K562 (cell line): ENCODE measurements at regions not wholly inside any gene's neighbourhood (a gene's known extent, or its start where the extent isn't known, plus 50 kb on each side); places are given as distances from the start of the nearest gene placed in this dataset.

Source experiments
- ATAC-seq: fragments of 200-7000 bp; cut with Tn5 transposase; 3 replicates; pipeline ENCODE4 v1.9.1; 2020; ENCODE audit warnings: moderate library complexity
- BruUV-seq: library from RNA; stranded (reverse); fragments of 400-500 nt; replicated peaks from 2 replicates; lab custom pipeline; 2021; lab: Mats Ljungman, UMichigan
- CTCF ChIA-PET: fragments of 300-600 bp; formaldehyde crosslinking; extraction: SDS; loops from one replicate; lab custom pipeline; 2021; ENCODE audit warnings: low intra/inter-chr PET ratio; lab: Yijun Ruan, JAX
- POLR2A ChIA-PET: fragments of 300-600, 350-650 bp; sonication (Branson Sonifier 250); formaldehyde crosslinking; extraction: SDS; loops from one replicate; lab custom pipeline; 2021; ENCODE audit warnings: antibody characterized with exemption, inconsistent platforms; lab: Yijun Ruan, JAX
- DNase-seq, 4 experiments: peaks; one replicate each; pipeline versions ENCODE4 v3.0.0 to v3.0.0-alpha.2; 2011 to 2018; ENCODE audit warnings: low spot score in 3 of 4, mixed read lengths in 3 of 4; ENCODE audit errors: extremely low read depth in 1 of 4
- FAIRE-seq: peaks from 2 replicates; lab custom pipeline; 2011; peaks lifted over from hg19 to GRCh38; lab: Jason Lieb, UNC
- H2AFZ ChIP-seq: 2 replicates; pipeline ENCODE4 v1.6.0; 2011; ENCODE audit warnings: low read depth, low read length, control low read depth, inconsistent platforms
- H3K27ac ChIP-seq: fragments of 200-600 bp; 3 replicates; pipeline ENCODE4 v1.8.0; 2011; ENCODE audit warnings: low read depth, mild to moderate bottlenecking, control low read depth, inconsistent platforms, low read length, moderate library complexity, mixed read lengths; ENCODE audit errors: extremely low read depth
- H3K27me3 ChIP-seq, 2 experiments: fragments of 300-600 bp in 1 of 2; 2 replicates in 1 of 2; 3 replicates in 1 of 2; pipeline versions ENCODE4 v1.6.0 to v1.8.0; 2011; ENCODE audit warnings: inconsistent platforms in 2 of 2, low read length in 2 of 2, mild to moderate bottlenecking in 1 of 2, mixed read lengths in 1 of 2, moderate library complexity in 1 of 2; ENCODE audit not compliant: control insufficient read depth in 2 of 2, insufficient read depth in 2 of 2
- H3K36me3 ChIP-seq: fragments of 300-600 bp; 3 replicates; pipeline ENCODE4 v1.8.0; 2011; ENCODE audit warnings: mild to moderate bottlenecking, low read length, inconsistent platforms; ENCODE audit not compliant: control insufficient read depth, insufficient read depth
- H3K4me1 ChIP-seq, 2 experiments: fragments of 200-600 bp in 1 of 2; replicated peaks in 1 of 2; 2 replicates in 1 of 2; 3 replicates in 1 of 2; pipeline versions ENCODE4 v1.5.1 to v1.8.0; 2011; ENCODE audit warnings: inconsistent platforms in 2 of 2, low read length in 2 of 2, mild to moderate bottlenecking in 1 of 2, mixed read lengths in 1 of 2, moderate library complexity in 1 of 2; ENCODE audit not compliant: control insufficient read depth in 2 of 2, insufficient read depth in 2 of 2
- H3K4me2 ChIP-seq: 2 replicates; pipeline ENCODE4 v1.6.1; 2011; ENCODE audit warnings: low read length, control low read depth, inconsistent platforms, mixed read lengths; ENCODE audit not compliant: insufficient read depth
- H3K4me3 ChIP-seq: fragments of 200-600 bp; sonication (generic), shearing (Covaris generic); 2 replicates; pipeline ENCODE4 v1.5.1; 2016; ENCODE audit warnings: control low read depth, inconsistent platforms
- H3K79me2 ChIP-seq: fragments of 200-600 bp; 3 replicates; pipeline ENCODE4 v1.8.0; 2011; ENCODE audit warnings: low read length, inconsistent platforms; ENCODE audit not compliant: control insufficient read depth, insufficient read depth
- H3K9ac ChIP-seq, 2 experiments: 2 replicates each; pipeline versions ENCODE4 v1.6.0 to v1.6.1; 2011; ENCODE audit warnings: low read depth in 2 of 2, low read length in 2 of 2, control low read depth in 1 of 2, inconsistent platforms in 1 of 2, mild to moderate bottlenecking in 1 of 2, mixed read lengths in 1 of 2; ENCODE audit not compliant: insufficient read depth in 1 of 2
- H3K9me1 ChIP-seq: one replicate; pipeline ENCODE4 v1.6.0; 2011; ENCODE audit warnings: inconsistent platforms, mild to moderate bottlenecking, low read length, moderate library complexity; ENCODE audit not compliant: control insufficient read depth, insufficient read depth
- H3K9me3 ChIP-seq: replicated peaks from 2 replicates; pipeline ENCODE4 v1.5.1; 2011; ENCODE audit warnings: low read depth, low read length, inconsistent platforms; ENCODE audit not compliant: control insufficient read depth, insufficient read depth
- H4K20me1 ChIP-seq: replicated peaks from 2 replicates; pipeline ENCODE4 v1.6.1; 2011; ENCODE audit warnings: low read length, inconsistent platforms, mixed read lengths; ENCODE audit not compliant: control insufficient read depth, insufficient read depth
- ARID3A ChIP-seq: IDR thresholded peaks from 2 replicates; pipeline ENCODE4 v1.6.1; 2012; ENCODE audit warnings: low read depth, low read length, improper control_type of control experiment, borderline replicate concordance
- GABPB2 ChIP-seq: fragments of 250-450 bp; sonication (Bioruptor Pico); conservative IDR thresholded peaks from 2 replicates; pipeline ENCODE4 v1.5.1; 2021; ENCODE audit warnings: mild to moderate bottlenecking
- GATAD2B ChIP-seq: fragments of 450-650 bp; IDR thresholded peaks from 2 replicates; pipeline ENCODE4 v1.6.1; 2017; ENCODE audit warnings: mild to moderate bottlenecking, borderline replicate concordance
- KAT8 ChIP-seq: fragments of 450-650 bp; IDR thresholded peaks from 2 replicates; pipeline ENCODE4 v1.6.1; 2016; ENCODE audit warnings: low read depth, mild to moderate bottlenecking
- MYC ChIP-seq, 2 experiments: fragments of 250-450 bp in 1 of 2; sonication (Bioruptor Pico) in 1 of 2; IDR thresholded peaks; 2 replicates each; pipeline versions ENCODE4 v1.5.1 to v1.6.1; 2012 to 2021; ENCODE audit warnings: low read depth in 2 of 2, borderline replicate concordance in 1 of 2, improper control_type of control experiment in 1 of 2, low read length in 1 of 2, mild to moderate bottlenecking in 1 of 2, moderate library complexity in 1 of 2
- NR2F6 ChIP-seq: fragments of 450-650 bp; formaldehyde crosslinking; IDR thresholded peaks from 2 replicates; pipeline ENCODE4 v1.4.0; 2020; ENCODE audit warnings: mild to moderate bottlenecking
- PBX2 ChIP-seq, 2 experiments: IDR thresholded peaks in 1 of 2; conservative IDR thresholded peaks in 1 of 2; 2 replicates each; pipeline ENCODE4 v1.6.1; 2016; ENCODE audit warnings: low read depth in 2 of 2, mild to moderate bottlenecking in 1 of 2, missing compliant biosample characterization in 1 of 2, missing genetic modification characterization in 1 of 2, moderate library complexity in 1 of 2
- PTTG1 ChIP-seq: fragments of 450-650 bp; IDR thresholded peaks from 2 replicates; pipeline ENCODE4 v1.6.1; 2016; ENCODE audit warnings: low read depth, mild to moderate bottlenecking, missing genetic modification characterization, missing compliant biosample characterization
- ZHX1 ChIP-seq: fragments of 150-350 bp; conservative IDR thresholded peaks from 2 replicates; pipeline ENCODE4 v1.6.1; 2014; ENCODE audit warnings: low read length
- ZNF134 ChIP-seq: fragments of 250-450 bp; sonication (Bioruptor Pico); conservative IDR thresholded peaks from 2 replicates; pipeline ENCODE4 v1.4.0; 2020
- ZNF23 ChIP-seq: fragments of 250-450 bp; sonication (Bioruptor Pico); IDR thresholded peaks from 2 replicates; pipeline ENCODE4 v1.4.0; 2020; ENCODE audit warnings: mild to moderate bottlenecking
- ZNF347 ChIP-seq: fragments of 450-650 bp; formaldehyde crosslinking; IDR thresholded peaks from 2 replicates; pipeline ENCODE4 v1.4.0; 2020; ENCODE audit warnings: low read depth, mild to moderate bottlenecking, moderate library complexity
- ZNF431 ChIP-seq: sonication (generic); formaldehyde crosslinking; IDR thresholded peaks from 2 replicates; pipeline ENCODE4 v1.8.0; 2022; ENCODE audit warnings: mild to moderate bottlenecking, missing genetic modification reagents
- ZNF561 ChIP-seq: fragments of 450-650 bp; formaldehyde crosslinking; conservative IDR thresholded peaks from 2 replicates; pipeline ENCODE4 v1.4.0; 2020; ENCODE audit warnings: mild to moderate bottlenecking, moderate library complexity
- WGBS: fragments of 100-300 bp; shearing (Covaris generic); methylation state at CpG from one replicate; pipeline ENCODE4 v1.1.6; 2016; ENCODE audit warnings: low coverage, mixed read lengths; ENCODE audit not compliant: insufficient coverage; ENCODE audit errors: missing lambda C conversion rate; 5-methylcytosine and 5-hydroxymethylcytosine counted together
- in situ Hi-C: fragments of 300-500 bp; cut with MboI; formaldehyde crosslinking; loops from 4 replicates; pipeline ENCODE4 v1.15.0; 2018; ENCODE audit warnings: inconsistent platforms, mixed read lengths
- intact Hi-C: fragments of 100-400 bp; cut with micrococcal nuclease; formaldehyde crosslinking; loops from 2 replicates; pipeline ENCODE4 v1.14.2; 2022

GRCh38 chr2:189366349-189366748 lies 74.9 kb upstream of the WDR75 start:
- ChIA-PET POLR2A (no interaction called here), CTCF (no interaction called here)
- intact Hi-C loops (no loop called here), in situ Hi-C loops (no loop called here)
- Histone ChIP-seq H3K4me3 (no peak overlapping the region), H3K79me2 (no peaks in the 10 kb centered on the region), H3K27me3 (no peaks in the 10 kb centered on the region), H3K27ac (no peak overlapping the region), H4K20me1 (no peaks in the 10 kb centered on the region), H3K4me1 (no peaks in the 10 kb centered on the region), H3K36me3 (no peaks in the 10 kb centered on the region), H3K9me1 (no peaks in the 10 kb centered on the region), H3K9ac (no peak overlapping the region), H3K4me2 (no peak overlapping the region), H3K9me3 (no peaks in the 10 kb centered on the region), H2AFZ (no peak overlapping the region)
- WGBS = 13% methylated on average over 3 of the region's 3 CpGs
- no TSS peak for BruUV-seq
- no peak for ATAC-seq
- DNase-seq = no peak
- FAIRE-seq = no peak
- TF ChIP-seq ZNF347 (CRISPR knock-in tag) (no peak), NR2F6 (CRISPR knock-in tag) (no peak), GABPB2 (CRISPR knock-in tag) (no peak), GATAD2B (no peak), PTTG1 (no peak), MYC (IDR thresholded peaks at IDR 0.05; ENCODE audit: low read depth, low read length) (no peak), MYC (CRISPR knock-in tag; IDR thresholded peaks at IDR 0.05; ENCODE audit: borderline replicate concordance, low read depth) (no peak), PBX2 (CRISPR knock-in tag; IDR thresholded peaks at IDR 0.05; ENCODE audit: low read depth) (no peak), PBX2 (tag; conservative IDR thresholded peaks at IDR 0.05; ENCODE audit: low read depth) (no peak), KAT8 (no peak), ZNF561 (no peak), ARID3A (no peak), ZNF431 (CRISPR knock-in tag) (no peak), ZNF23 (no peak), ZNF134 (CRISPR knock-in tag) (no peak), ZHX1 (no peak)
